PC-9 (cell line): ENCODE measurements at regions not wholly inside any gene's neighbourhood (a gene's known extent, or its start where the extent isn't known, plus 50 kb on each side); places are given as distances from the start of the nearest gene placed in this dataset.

Experiments used
- CTCF ChIP-seq: fragments of 200-600 bp; sonication (generic); conservative IDR thresholded peaks from 2 replicates; pipeline ENCODE4 v1.6.1; 2017; ENCODE audit warnings: mixed run types, antibody characterized with exemption, mild to moderate bottlenecking, moderate library complexity
- EZH2 ChIP-seq: fragments of 200-600 bp; sonication (generic); IDR thresholded peaks from 2 replicates; pipeline ENCODE4 v1.8.0; 2017; ENCODE audit warnings: antibody characterized with exemption, low read depth

GRCh38 chr14:88089445-88089844 is 84.5 kb downstream of the GPR65 start:
- TF ChIP-seq CTCF = no peak
- TF ChIP-seq EZH2 = no peak
